Dendritic cell treated with granulocyte-macrophage colony-stimulating factor and Interleukin-4, amounts not matched to agents 40 ng/mL and 50 ng/mL, for 4 days (primary cell): ENCODE measurements at regions not wholly inside any gene's neighbourhood (a gene's known extent, or its start where the extent isn't known, plus 50 kb on each side); places are given as distances from the start of the nearest gene placed in this dataset.

Source experiments
- H3K27ac Mint-ChIP-seq: one replicate; pipeline ENCODE4 v1.8.0; 2022; ENCODE audit warnings: mild to moderate bottlenecking, mixed read lengths
- H3K27me3 Mint-ChIP-seq: one replicate; pipeline ENCODE4 v1.8.0; 2022; ENCODE audit warnings: mild to moderate bottlenecking, mixed read lengths
- H3K36me3 Mint-ChIP-seq: one replicate; pipeline ENCODE4 v1.8.0; 2022; ENCODE audit warnings: low read depth, mixed read lengths
- H3K4me1 Mint-ChIP-seq: one replicate; pipeline ENCODE4 v1.8.0; 2022; ENCODE audit warnings: low read depth, mixed read lengths
- H3K4me3 Mint-ChIP-seq: one replicate; pipeline ENCODE4 v1.8.0; 2022; ENCODE audit warnings: mild to moderate bottlenecking, moderate library complexity, mixed read lengths
- H3K9me3 Mint-ChIP-seq: one replicate; pipeline ENCODE4 v1.8.0; 2022; ENCODE audit warnings: mixed read lengths
- intact Hi-C: fragments of 100-400 bp; cut with micrococcal nuclease; formaldehyde crosslinking; loops from one replicate; pipeline ENCODE4 v1.15.0; 2022

- peaks cover 6% of the 10 kb centered on the region for H3K4me1 Mint-ChIP-seq
- no peaks in the 10 kb centered on the region for H3K9me3 Mint-ChIP-seq
- H3K36me3 Mint-ChIP-seq: no peaks in the 10 kb centered on the region
- no peak overlapping the region for H3K27ac Mint-ChIP-seq
- H3K27me3 Mint-ChIP-seq: no peaks in the 10 kb centered on the region
- H3K4me3 Mint-ChIP-seq: no peak overlapping the region
- intact Hi-C loops: no loop called here
Measured at GRCh38 chr2:100222844-100223243, 80.5 kb upstream of the AFF3 start.

GRCh38 chr2:100218552-100218951, 76.2 kb upstream of the AFF3 start:
- Mint-ChIP-seq H3K27ac (no peak overlapping the region), H3K36me3 (no peaks in the 10 kb centered on the region), H3K27me3 (no peaks in the 10 kb centered on the region), H3K9me3 (no peaks in the 10 kb centered on the region), H3K4me3 (no peak overlapping the region), H3K4me1 (peaks cover 25% of the 10 kb centered on the region)
- intact Hi-C loops: no loop called here

GRCh38 chr2:100217323-100217722, 74.9 kb upstream of the AFF3 start:
- H3K4me1 Mint-ChIP-seq: peaks cover 33% of the 10 kb centered on the region

GRCh38 chr2:100216015-100216414, 73.6 kb upstream of the AFF3 start:
- peaks cover 45% of the 10 kb centered on the region for H3K4me1 Mint-ChIP-seq
- H3K36me3 Mint-ChIP-seq: no peaks in the 10 kb centered on the region
- no peak overlapping the region for H3K4me3 Mint-ChIP-seq
- no peaks in the 10 kb centered on the region for H3K27me3 Mint-ChIP-seq
- intact Hi-C loops: no loop called here
- H3K27ac Mint-ChIP-seq: no peak overlapping the region
- H3K9me3 Mint-ChIP-seq: no peaks in the 10 kb centered on the region

More at GRCh38 chr2:100217323-100217722, 74.9 kb upstream of the AFF3 start:
- Mint-ChIP-seq H3K27me3 (no peaks in the 10 kb centered on the region), H3K4me3 (no peak overlapping the region), H3K9me3 (no peaks in the 10 kb centered on the region), H3K27ac (no peak overlapping the region), H3K36me3 (no peaks in the 10 kb centered on the region)
- intact Hi-C loops: no loop called here

GRCh38 chr2:100215371-100215770, 73.0 kb upstream of the AFF3 start:
- Mint-ChIP-seq H3K4me3 (no peak overlapping the region), H3K9me3 (no peaks in the 10 kb centered on the region), H3K36me3 (no peaks in the 10 kb centered on the region), H3K27me3 (no peaks in the 10 kb centered on the region), H3K27ac (no peak overlapping the region), H3K4me1 (peaks cover 49% of the 10 kb centered on the region)
- intact Hi-C loops: no loop called here

GRCh38 chr2:100214265-100214971, 72.0 kb upstream of the AFF3 start:
- H3K36me3 Mint-ChIP-seq: no peaks in the 10 kb centered on the region
- H3K4me1 Mint-ChIP-seq: peaks cover 55% of the 10 kb centered on the region
- intact Hi-C loops: no loop called here
- H3K27me3 Mint-ChIP-seq: no peaks in the 10 kb centered on the region
- H3K4me3 Mint-ChIP-seq: no peak overlapping the region
- peak overlapping the region; percentile 24 for H3K27ac Mint-ChIP-seq
- no peaks in the 10 kb centered on the region for H3K9me3 Mint-ChIP-seq

- intact Hi-C loops: no loop called here
- H3K27me3 Mint-ChIP-seq: no peaks in the 10 kb centered on the region
- H3K9me3 Mint-ChIP-seq: no peaks in the 10 kb centered on the region
- no peaks in the 10 kb centered on the region for H3K36me3 Mint-ChIP-seq
- no peak overlapping the region for H3K27ac Mint-ChIP-seq
- peaks cover 55% of the 10 kb centered on the region for H3K4me1 Mint-ChIP-seq
- no peak overlapping the region for H3K4me3 Mint-ChIP-seq
Measured at GRCh38 chr2:100213595-100213994, 71.2 kb upstream of the AFF3 start.

- H3K36me3 Mint-ChIP-seq: no peaks in the 10 kb centered on the region
- no peaks in the 10 kb centered on the region for H3K9me3 Mint-ChIP-seq
- no peak overlapping the region for H3K4me3 Mint-ChIP-seq
- intact Hi-C loops: no loop called here
- H3K4me1 Mint-ChIP-seq: peaks cover 55% of the 10 kb centered on the region
- H3K27ac Mint-ChIP-seq: no peak overlapping the region
- no peaks in the 10 kb centered on the region for H3K27me3 Mint-ChIP-seq
Measured at GRCh38 chr2:100212850-100213249, 70.5 kb upstream of the AFF3 start.

- Mint-ChIP-seq H3K27me3 (no peaks in the 10 kb centered on the region), H3K4me3 (no peak overlapping the region), H3K36me3 (no peaks in the 10 kb centered on the region), H3K4me1 (peaks cover 55% of the 10 kb centered on the region), H3K9me3 (no peaks in the 10 kb centered on the region), H3K27ac (no peak overlapping the region)
- intact Hi-C loops: no loop called here
Measured at GRCh38 chr2:100211521-100211920, 69.1 kb upstream of the AFF3 start.

- H3K9me3 Mint-ChIP-seq: no peaks in the 10 kb centered on the region
- intact Hi-C loops: no loop called here
- H3K4me3 Mint-ChIP-seq: no peak overlapping the region
- peaks cover 36% of the 10 kb centered on the region for H3K4me1 Mint-ChIP-seq
- H3K27me3 Mint-ChIP-seq: no peaks in the 10 kb centered on the region
- no peaks in the 10 kb centered on the region for H3K36me3 Mint-ChIP-seq
- no peak overlapping the region for H3K27ac Mint-ChIP-seq
Measured at GRCh38 chr2:100208141-100208770, 65.9 kb upstream of the AFF3 start.

GRCh38 chr2:100207411-100207885, 65.1 kb upstream of the AFF3 start:
- Mint-ChIP-seq H3K4me1 (peaks cover 28% of the 10 kb centered on the region), H3K9me3 (no peaks in the 10 kb centered on the region), H3K27ac (no peak overlapping the region), H3K36me3 (no peaks in the 10 kb centered on the region), H3K27me3 (no peaks in the 10 kb centered on the region), H3K4me3 (no peak overlapping the region)
- intact Hi-C loops: no loop called here

GRCh38 chr2:100206731-100207255, 64.4 kb upstream of the AFF3 start:
- Mint-ChIP-seq H3K4me1 (peaks cover 23% of the 10 kb centered on the region), H3K4me3 (no peak overlapping the region), H3K9me3 (no peaks in the 10 kb centered on the region), H3K27me3 (no peaks in the 10 kb centered on the region), H3K27ac (no peak overlapping the region), H3K36me3 (no peaks in the 10 kb centered on the region)
- intact Hi-C loops: no loop called here

GRCh38 chr2:100205174-100205573, 62.8 kb upstream of the AFF3 start:
- Mint-ChIP-seq H3K27ac (no peak overlapping the region), H3K9me3 (no peaks in the 10 kb centered on the region), H3K4me1 (peaks cover 10% of the 10 kb centered on the region), H3K27me3 (no peaks in the 10 kb centered on the region), H3K4me3 (no peak overlapping the region), H3K36me3 (no peaks in the 10 kb centered on the region)
- intact Hi-C loops: no loop called here

GRCh38 chr2:100202567-100202966, 60.2 kb upstream of the AFF3 start:
- intact Hi-C loops: no loop called here
- Mint-ChIP-seq H3K27ac (no peak overlapping the region), H3K4me1 (peaks cover 5% of the 10 kb centered on the region), H3K9me3 (no peaks in the 10 kb centered on the region), H3K36me3 (no peaks in the 10 kb centered on the region), H3K27me3 (no peaks in the 10 kb centered on the region), H3K4me3 (no peak overlapping the region)
